Thyroid gland (tissue), 4 donors: ENCODE measurements at regions not wholly inside any gene's neighbourhood (a gene's known extent, or its start where the extent isn't known, plus 50 kb on each side); places are given as distances from the start of the nearest gene placed in this dataset.

ENCODE experiments used
- DNase-seq, 2 donors: peaks; one replicate each; pipeline ENCODE4 v3.0.0-alpha.2; 2019
- H3K27ac ChIP-seq, 3 donors: fragments of 200-600 bp; sonication (generic); 1 replicate in 2 of 3; 2 replicates in 1 of 3; pipeline ENCODE4 v1.5.1; 2016 to 2019; ENCODE audit warnings: mild to moderate bottlenecking in 1 of 3, moderate library complexity in 1 of 3
- H3K27me3 ChIP-seq: fragments of 200-600 bp; sonication (generic); one replicate; pipeline ENCODE4 v1.5.1; 2019
- H3K36me3 ChIP-seq, 2 donors: fragments of 200-600 bp; sonication (generic); one replicate each; pipeline ENCODE4 v1.5.1; 2016 to 2019
- H3K4me1 ChIP-seq, 2 donors: fragments of 200-600 bp; sonication (generic); one replicate each; pipeline ENCODE4 v1.5.1; 2017 to 2019
- H3K4me3 ChIP-seq, 3 donors: fragments of 200-600 bp; sonication (generic); replicated peaks in 1 of 3; 1 replicate in 2 of 3; 2 replicates in 1 of 3; pipeline ENCODE4 v1.5.1; 2016; ENCODE audit warnings: mild to moderate bottlenecking in 1 of 3
- H3K9me3 ChIP-seq: fragments of 200-600 bp; sonication (generic); one replicate; pipeline ENCODE4 v1.5.1; 2017
- CTCF ChIP-seq, 6 experiments: fragments of 200-600 bp in 3 of 6; fragments of 450-650 bp in 3 of 6; sonication (generic) in 3 of 6; IDR thresholded peaks; one replicate each; pipeline ENCODE4 v1.5.1; 2016 to 2019; ENCODE audit warnings: antibody characterized with exemption in 6 of 6, mild to moderate bottlenecking in 2 of 6, inconsistent platforms in 1 of 6, moderate library complexity in 1 of 6
- POLR2A ChIP-seq, 2 donors: fragments of 450-650 bp; IDR thresholded peaks; one replicate each; pipeline ENCODE4 v1.6.1; 2017; ENCODE audit warnings: antibody characterized with exemption in 2 of 2, mild to moderate bottlenecking in 2 of 2, moderate library complexity in 1 of 2
- WGBS, 2 donors: methylation state at CpG; one replicate each; pipeline ENCODE4 v1.1.5; 2017; 5-methylcytosine and 5-hydroxymethylcytosine counted together
- intact Hi-C: fragments of 100-400 bp; cut with DNase I; formaldehyde crosslinking; loops from one replicate; pipeline ENCODE4 v1.15.1; 2023

- 89 to 95% methylated on average over 1 of the region's 1 CpG for WGBS, 2 donors
- no peaks in the 10 kb centered on the region for H3K36me3 ChIP-seq
- H3K27ac ChIP-seq = no peak overlapping the region
Observed at GRCh38 chr4:18846313-18846712, 824.8 kb upstream of the LCORL start.

DNA sequence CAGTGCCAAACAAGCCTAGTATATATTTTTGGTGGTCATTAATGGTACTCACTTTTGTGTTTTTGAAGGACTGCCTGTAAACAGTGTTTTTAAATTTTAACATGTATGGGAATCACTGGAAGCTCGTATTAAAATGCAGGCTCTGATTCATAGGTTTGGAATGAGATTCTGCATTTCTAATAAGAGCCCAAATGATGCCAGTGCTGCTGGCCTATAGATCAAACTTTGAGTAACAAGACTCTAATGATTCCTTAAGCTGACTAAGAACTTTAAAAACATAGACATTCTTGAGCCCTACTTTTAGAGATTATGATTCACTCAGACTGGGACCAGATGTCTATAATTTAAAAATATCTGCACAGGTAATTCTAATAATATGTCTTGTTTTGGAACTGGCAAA, 823.2 kb upstream of the LCORL start:
- DNase-seq = no peak
- H3K4me3 ChIP-seq = no peak overlapping the region
- H3K9me3 ChIP-seq = no peaks in the 10 kb centered on the region
- no peaks in the 10 kb centered on the region for H3K4me1 ChIP-seq
- intact Hi-C loops = no loop called here
- H3K27me3 ChIP-seq = no peaks in the 10 kb centered on the region
- H3K27ac ChIP-seq = no peak overlapping the region
- no peaks in the 10 kb centered on the region for H3K36me3 ChIP-seq
- TF ChIP-seq POLR2A (IDR thresholded peaks at IDR 0.05) (no peak), CTCF (IDR thresholded peaks at IDR 0.05) (no peak)
- 75 to 87% methylated on average over 1 of the region's 1 CpG for WGBS, 2 donors

More at GRCh38 chr4:18846313-18846712, 824.8 kb upstream of the LCORL start:
- Histone ChIP-seq H3K4me3 (no peak overlapping the region), H3K4me1 (no peaks in the 10 kb centered on the region), H3K27me3 (no peaks in the 10 kb centered on the region), H3K9me3 (no peaks in the 10 kb centered on the region)
- DNase-seq = no peak
- intact Hi-C loops = no loop called here
- TF ChIP-seq POLR2A (IDR thresholded peaks at IDR 0.05) (no peak), CTCF (IDR thresholded peaks at IDR 0.05) (no peak)

DNA sequence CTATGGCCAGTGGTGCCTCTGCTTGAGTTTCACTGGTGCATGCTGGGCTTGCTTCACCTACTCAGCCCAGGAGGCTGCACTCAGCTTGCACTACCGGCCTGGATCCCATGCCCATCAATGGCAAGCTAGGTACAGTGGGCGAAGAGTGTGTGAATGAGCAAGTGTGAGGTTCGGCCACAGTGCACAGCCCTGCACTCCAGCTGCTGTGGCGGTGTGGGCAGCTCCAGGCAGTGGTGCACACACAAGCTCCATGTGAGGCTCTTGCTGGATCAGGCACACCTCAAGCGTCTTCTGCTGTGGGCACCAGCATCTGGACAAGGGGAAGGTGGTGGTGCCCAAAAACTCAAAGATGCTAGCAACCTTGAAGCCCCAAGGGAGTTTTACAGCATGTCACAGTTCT, 820.9 kb upstream of the LCORL start:
- no peaks in the 10 kb centered on the region for H3K36me3 ChIP-seq
- no peak overlapping the region for H3K27ac ChIP-seq
- WGBS, 2 donors = 75 to 96% methylated on average over 2 to 5 of the region's 5 CpGs
- H3K4me1 ChIP-seq = no peaks in the 10 kb centered on the region
- no peak for TF ChIP-seq CTCF (IDR thresholded peaks at IDR 0.05)
- TF ChIP-seq POLR2A (IDR thresholded peaks at IDR 0.05) = no peak
- H3K4me3 ChIP-seq = no peak overlapping the region
- H3K9me3 ChIP-seq = no peaks in the 10 kb centered on the region
- DNase-seq = no peak
- no peaks in the 10 kb centered on the region for H3K27me3 ChIP-seq
- intact Hi-C loops = no loop called here

DNA sequence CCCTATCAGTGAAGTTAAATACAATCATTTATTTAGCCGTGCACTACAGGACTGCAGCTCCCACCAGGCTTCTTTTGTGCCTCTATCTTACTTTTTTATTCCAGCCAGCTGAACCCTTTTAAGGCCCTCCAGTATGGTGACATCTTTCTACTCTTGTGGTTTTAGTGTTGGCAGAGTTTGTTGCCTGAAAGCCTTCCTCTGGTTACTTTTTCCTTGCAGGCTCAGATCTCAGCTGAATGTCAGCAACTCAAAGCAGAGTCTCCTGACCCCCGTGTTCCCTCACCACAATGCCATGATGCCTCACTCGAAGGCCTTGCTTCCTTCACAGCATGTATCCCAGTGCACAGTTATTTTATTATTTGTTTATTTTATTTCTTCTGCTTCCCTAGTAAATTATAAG, 818.9 kb upstream of the LCORL start:
- Histone ChIP-seq H3K9me3 (no peaks in the 10 kb centered on the region), H3K27ac (no peak overlapping the region), H3K4me1 (no peaks in the 10 kb centered on the region), H3K27me3 (no peaks in the 10 kb centered on the region), H3K4me3 (no peak overlapping the region), H3K36me3 (no peaks in the 10 kb centered on the region)
- no peak for TF ChIP-seq POLR2A (IDR thresholded peaks at IDR 0.05)
- TF ChIP-seq CTCF (IDR thresholded peaks at IDR 0.05) = no peak
- intact Hi-C loops = no loop called here
- WGBS, 2 donors = 74 to 83% methylated on average over 3 of the region's 3 CpGs
- DNase-seq = no peak

DNA sequence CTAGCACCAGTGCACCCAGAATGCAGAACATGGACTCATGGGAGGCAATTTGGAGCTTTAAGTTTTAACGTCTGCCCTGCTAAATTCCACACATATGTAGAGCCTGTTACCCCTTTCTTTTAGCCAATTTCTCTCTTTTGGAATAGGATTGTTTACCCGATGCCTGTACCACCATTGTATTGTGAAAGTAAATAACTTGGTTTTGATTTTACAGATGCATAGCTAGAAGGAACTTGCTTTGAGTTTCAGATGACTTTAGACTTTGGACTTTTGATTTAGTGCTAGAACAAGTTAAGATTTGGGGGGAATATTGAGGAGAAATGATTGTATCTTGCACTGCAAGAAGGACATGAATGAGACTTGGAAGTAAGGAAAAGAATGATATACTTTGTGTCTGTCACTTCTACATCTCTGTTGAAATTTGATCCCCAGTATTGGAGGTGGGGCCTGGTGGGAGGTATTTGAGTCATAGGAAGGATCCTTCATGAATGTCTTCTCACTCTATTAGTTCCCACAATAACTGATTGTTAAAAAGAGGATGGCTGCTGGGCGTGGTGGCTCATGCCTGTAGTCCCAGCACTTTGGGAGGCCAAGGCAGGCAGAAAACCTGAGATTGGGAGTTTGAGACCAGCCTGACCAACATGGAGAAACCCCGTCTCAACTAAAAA, 794.8 kb upstream of the LCORL start:
- H3K27me3 ChIP-seq = no peaks in the 10 kb centered on the region
- no peaks in the 10 kb centered on the region for H3K4me1 ChIP-seq
- no peaks in the 10 kb centered on the region for H3K36me3 ChIP-seq
- no peak for TF ChIP-seq CTCF (IDR thresholded peaks at IDR 0.05)
- 92 to 97% methylated on average over 4 of the region's 4 CpGs for WGBS, 2 donors
- H3K9me3 ChIP-seq = no peaks in the 10 kb centered on the region
- H3K27ac ChIP-seq = no peak overlapping the region
- intact Hi-C loops = no loop called here
- no peak overlapping the region for H3K4me3 ChIP-seq
- DNase-seq = no peak
